Left lung (tissue), 4 donors: ENCODE measurements at regions not wholly inside any gene's neighbourhood (a gene's known extent, or its start where the extent isn't known, plus 50 kb on each side); places are given as distances from the start of the nearest gene placed in this dataset.

ENCODE experiments used
- ATAC-seq: fragments of 200-7000 bp; cut with Tn5 transposase; one replicate; pipeline ENCODE4 v1.9.1; 2020; ENCODE audit warnings: moderate library complexity
- DNase-seq, 4 donors: peaks; one replicate each; pipeline ENCODE4 v3.0.0-alpha.2; 2013 to 2020
- H3K27ac ChIP-seq, 2 donors: fragments of 200-600 bp; sonication (generic) in 1 of 2; one replicate each; pipeline versions ENCODE4 v1.5.0 to v1.8.0; 2020 to 2021
- H3K27me3 ChIP-seq, 2 donors: fragments of 200-600 bp; sonication (generic) in 1 of 2; one replicate each; pipeline versions ENCODE4 v1.5.0 to v1.8.0; 2020 to 2021
- H3K36me3 ChIP-seq, 2 donors: fragments of 200-600 bp; sonication (generic) in 1 of 2; one replicate each; pipeline versions ENCODE4 v1.5.0 to v1.8.0; 2020 to 2021
- H3K4me1 ChIP-seq, 2 donors: fragments of 200-600 bp; one replicate each; pipeline ENCODE4 v1.8.0; 2021
- H3K4me3 ChIP-seq, 2 donors: fragments of 200-600 bp; sonication (generic) in 1 of 2; one replicate each; pipeline versions ENCODE4 v1.5.0 to v1.8.0; 2020 to 2021; ENCODE audit warnings: mild to moderate bottlenecking in 1 of 2
- H3K9me3 ChIP-seq, 2 donors: fragments of 200-600 bp; sonication (generic) in 1 of 2; one replicate each; pipeline versions ENCODE4 v1.5.0 to v1.8.0; 2020 to 2021
- intact Hi-C, 2 donors: fragments of 100-400 bp; cut with DNase I; formaldehyde crosslinking; loops; one replicate each; pipeline versions ENCODE4 v1.11.2 to v1.14.2; 2022
- TF ChIP-seq, protein P1 (sequence below), 2 donors: fragments of 200-600 bp; sonication (generic) in 1 of 2; IDR thresholded peaks; one replicate each; pipeline versions ENCODE4 v1.5.0 to v1.8.0; 2021; ENCODE audit warnings: antibody characterized with exemption in 2 of 2
- donor health status: DM: no; HTN: yes; CAD: no.
- donor health status: DM: no; HTN: no; CAD: no.

DNA sequence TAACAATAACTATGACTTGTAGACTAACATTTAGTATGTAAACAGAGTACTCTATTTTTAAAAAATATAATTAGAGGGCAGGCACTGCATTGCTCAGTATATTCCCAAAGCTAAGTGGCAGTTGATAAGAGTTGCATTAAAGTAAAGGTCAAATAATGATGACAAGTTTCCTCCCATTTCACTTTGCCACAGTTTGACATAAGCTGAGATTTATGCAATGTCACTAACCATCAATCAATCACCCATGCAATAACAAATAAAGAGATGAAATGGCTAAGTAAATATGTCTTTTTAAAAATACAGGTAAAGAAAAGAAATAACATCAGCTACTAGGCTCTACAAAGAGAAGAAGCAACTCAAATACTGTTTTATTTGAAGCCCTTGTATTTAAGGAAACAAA is 673.4 kb downstream of the PCDH18 start:
- H3K4me1 ChIP-seq, result no peaks in the 10 kb centered on the region
- no peaks in the 10 kb centered on the region for H3K9me3 ChIP-seq
- TF ChIP-seq, protein P1, sequence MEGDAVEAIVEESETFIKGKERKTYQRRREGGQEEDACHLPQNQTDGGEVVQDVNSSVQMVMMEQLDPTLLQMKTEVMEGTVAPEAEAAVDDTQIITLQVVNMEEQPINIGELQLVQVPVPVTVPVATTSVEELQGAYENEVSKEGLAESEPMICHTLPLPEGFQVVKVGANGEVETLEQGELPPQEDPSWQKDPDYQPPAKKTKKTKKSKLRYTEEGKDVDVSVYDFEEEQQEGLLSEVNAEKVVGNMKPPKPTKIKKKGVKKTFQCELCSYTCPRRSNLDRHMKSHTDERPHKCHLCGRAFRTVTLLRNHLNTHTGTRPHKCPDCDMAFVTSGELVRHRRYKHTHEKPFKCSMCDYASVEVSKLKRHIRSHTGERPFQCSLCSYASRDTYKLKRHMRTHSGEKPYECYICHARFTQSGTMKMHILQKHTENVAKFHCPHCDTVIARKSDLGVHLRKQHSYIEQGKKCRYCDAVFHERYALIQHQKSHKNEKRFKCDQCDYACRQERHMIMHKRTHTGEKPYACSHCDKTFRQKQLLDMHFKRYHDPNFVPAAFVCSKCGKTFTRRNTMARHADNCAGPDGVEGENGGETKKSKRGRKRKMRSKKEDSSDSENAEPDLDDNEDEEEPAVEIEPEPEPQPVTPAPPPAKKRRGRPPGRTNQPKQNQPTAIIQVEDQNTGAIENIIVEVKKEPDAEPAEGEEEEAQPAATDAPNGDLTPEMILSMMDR (IDR thresholded peaks at IDR 0.05), result no peak
- no peak for DNase-seq
- H3K27ac ChIP-seq, result no peak overlapping the region
- H3K27me3 ChIP-seq, result no peaks in the 10 kb centered on the region
- no peaks in the 10 kb centered on the region for H3K36me3 ChIP-seq
- no peak for ATAC-seq
- intact Hi-C loops, result no loop called here
- H3K4me3 ChIP-seq, result no peak overlapping the region

DNA sequence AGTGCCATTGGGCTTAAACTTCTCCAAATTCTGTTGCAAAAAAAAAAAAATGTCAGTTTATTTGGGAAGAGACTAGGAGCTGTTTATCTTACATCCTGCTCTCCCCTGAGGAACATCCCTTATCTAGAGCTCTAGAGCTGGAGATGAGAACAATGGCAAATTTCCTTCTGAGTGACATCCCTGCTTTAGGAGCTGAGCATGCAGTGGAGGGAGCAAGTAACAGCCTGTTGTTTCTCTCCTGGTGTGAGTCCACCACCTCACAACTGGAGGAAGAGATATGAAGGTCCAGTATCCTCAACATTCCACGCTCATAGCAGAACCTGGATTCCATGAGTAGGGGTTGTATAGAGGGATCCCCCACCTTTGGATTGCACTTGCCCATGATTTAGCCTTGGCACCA is 676.4 kb downstream of the PCDH18 start:
- Histone ChIP-seq H3K9me3 (no peaks in the 10 kb centered on the region), H3K4me1 (no peaks in the 10 kb centered on the region), H3K27me3 (no peaks in the 10 kb centered on the region), H3K27ac (no peak overlapping the region), H3K36me3 (no peaks in the 10 kb centered on the region), H3K4me3 (no peak overlapping the region)
- no peak for ATAC-seq
- no peak for DNase-seq
- TF ChIP-seq, protein P1 (IDR thresholded peaks at IDR 0.05), result no peak
- intact Hi-C loops, result no loop called here

GRCh38 chr4:136850446-136850845 is 681.8 kb downstream of the PCDH18 start:
- no peaks in the 10 kb centered on the region for H3K36me3 ChIP-seq
- TF ChIP-seq, protein P1 (IDR thresholded peaks at IDR 0.05), result no peak
- no peak overlapping the region for H3K27ac ChIP-seq
- intact Hi-C loops, result no loop called here
- peaks cover 0 to 5% of the 10 kb centered on the region in 2 donors for H3K9me3 ChIP-seq
- DNase-seq (no peak), ATAC-seq (no peak)
- no peaks in the 10 kb centered on the region for H3K27me3 ChIP-seq
- H3K4me3 ChIP-seq, result no peak overlapping the region
- no peaks in the 10 kb centered on the region for H3K4me1 ChIP-seq

- no peaks in the 10 kb centered on the region for H3K27me3 ChIP-seq
- H3K9me3 ChIP-seq, result peaks cover 0 to 11% of the 10 kb centered on the region in 2 donors
- ATAC-seq (no peak), DNase-seq (peak in 1 of 4 donors; percentile 36)
- H3K4me1 ChIP-seq, result no peaks in the 10 kb centered on the region
- TF ChIP-seq, protein P1 (IDR thresholded peaks at IDR 0.05), result no peak
- H3K4me3 ChIP-seq, result no peak overlapping the region
- intact Hi-C loops, result no loop called here
- H3K36me3 ChIP-seq, result no peaks in the 10 kb centered on the region
- no peak overlapping the region for H3K27ac ChIP-seq
These were observed 684.2 kb downstream of the PCDH18 start for GRCh38 chr4:136847881-136848621.

DNA sequence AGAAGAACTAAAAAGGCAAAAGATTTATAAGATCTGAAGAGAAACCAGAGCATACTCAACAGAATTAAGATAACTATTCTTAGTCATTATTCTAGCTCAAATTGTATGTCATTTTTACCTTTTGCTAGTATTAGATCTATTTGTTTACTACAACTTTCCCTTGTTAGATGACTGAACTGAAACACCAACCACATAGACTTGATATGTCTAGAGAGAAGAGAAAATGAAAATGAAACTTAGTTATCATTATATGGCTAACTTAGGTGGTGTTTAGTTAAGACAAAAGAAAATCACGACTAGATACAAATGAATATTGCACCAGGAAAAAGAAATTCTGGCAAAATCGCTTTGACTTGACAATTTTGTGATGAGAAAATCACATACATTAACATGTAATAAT is 690.8 kb downstream of the PCDH18 start:
- DNase-seq (no peak), ATAC-seq (no peak)
- Histone ChIP-seq H3K36me3 (no peaks in the 10 kb centered on the region), H3K27me3 (no peaks in the 10 kb centered on the region), H3K27ac (no peak overlapping the region), H3K4me3 (no peak overlapping the region), H3K4me1 (no peaks in the 10 kb centered on the region), H3K9me3 (peaks cover 0 to 8% of the 10 kb centered on the region in 2 donors)
- TF ChIP-seq, protein P1 (IDR thresholded peaks at IDR 0.05), result no peak
- intact Hi-C loops, result no loop called here
